Skeletal muscle satellite cell (primary cell): ENCODE measurements at regions not wholly inside any gene's neighbourhood (a gene's known extent, or its start where the extent isn't known, plus 50 kb on each side); places are given as distances from the start of the nearest gene placed in this dataset.

Experiments
- H3K27me3 ChIP-seq: 2 replicates; pipeline ENCODE4 v1.7.0; 2013; ENCODE audit warnings: low read length; ENCODE audit not compliant: control insufficient read depth, insufficient read depth
- H3K36me3 ChIP-seq: 2 replicates; pipeline ENCODE4 v1.7.0; 2013; ENCODE audit warnings: mild to moderate bottlenecking, control low read depth, low read length; ENCODE audit not compliant: insufficient read depth
- H3K4me1 ChIP-seq: 2 replicates; pipeline ENCODE4 v1.7.0; 2013; ENCODE audit warnings: low read length; ENCODE audit not compliant: control insufficient read depth, insufficient read depth
- H3K4me2 ChIP-seq: 2 replicates; pipeline ENCODE4 v1.7.0; 2013; ENCODE audit warnings: mild to moderate bottlenecking, low read length
- H3K4me3 ChIP-seq: 2 replicates; pipeline ENCODE4 v1.7.0; 2013; ENCODE audit warnings: low read length
- H3K9ac ChIP-seq: 2 replicates; pipeline ENCODE4 v1.7.0; 2013; ENCODE audit warnings: mild to moderate bottlenecking, low read depth, low read length, moderate library complexity
- H3K9me3 ChIP-seq: replicated peaks from 2 replicates; pipeline ENCODE4 v1.7.0; 2013; ENCODE audit warnings: mild to moderate bottlenecking, control low read depth, low read length

DNA sequence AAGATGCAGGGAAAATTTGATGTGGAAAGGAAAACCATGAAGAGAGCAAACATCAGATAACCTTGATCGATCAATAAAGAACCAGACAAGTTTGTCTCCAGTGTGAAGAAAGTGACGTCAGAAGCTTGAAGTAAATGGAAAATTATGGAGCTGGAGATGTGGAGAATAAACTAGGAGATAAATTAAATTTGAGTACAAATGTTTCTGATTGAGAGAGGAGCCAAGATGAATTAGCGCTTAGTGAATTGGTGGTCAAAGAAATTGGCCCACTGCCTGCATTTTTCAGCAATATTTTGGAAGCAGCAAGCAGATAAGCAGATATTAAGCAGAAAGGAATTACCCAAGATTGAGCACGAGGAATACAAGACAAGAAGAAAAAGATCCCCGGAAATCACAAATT lies 567.3 kb upstream of the ZNF385D start:
- Histone ChIP-seq H3K9ac (no peak overlapping the region), H3K4me2 (no peak overlapping the region), H3K36me3 (no peaks in the 10 kb centered on the region), H3K9me3 (no peaks in the 10 kb centered on the region), H3K4me1 (no peaks in the 10 kb centered on the region), H3K4me3 (no peak overlapping the region), H3K27me3 (no peaks in the 10 kb centered on the region)

DNA sequence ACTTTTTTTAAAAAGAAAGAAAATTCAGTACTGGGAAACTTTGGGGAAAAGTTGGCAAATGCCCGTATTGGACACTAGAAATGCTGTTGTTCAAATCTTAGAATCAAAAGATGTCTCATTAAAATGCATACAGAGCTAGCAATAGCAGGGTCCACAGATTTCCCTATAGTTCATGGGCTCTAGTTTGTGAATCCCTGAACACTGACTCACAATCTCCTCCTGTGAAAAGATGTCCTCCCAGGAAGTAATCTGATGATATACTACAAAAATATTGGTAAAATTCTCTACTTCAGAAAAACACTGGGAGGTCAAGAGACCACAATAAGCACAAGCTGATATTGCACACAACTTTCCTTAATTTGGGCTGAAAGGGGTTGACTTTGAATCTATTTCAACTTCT lies 568.4 kb upstream of the ZNF385D start:
- Histone ChIP-seq H3K9ac (no peak overlapping the region), H3K36me3 (no peaks in the 10 kb centered on the region), H3K9me3 (no peaks in the 10 kb centered on the region), H3K4me1 (no peaks in the 10 kb centered on the region), H3K4me2 (no peak overlapping the region), H3K4me3 (no peak overlapping the region), H3K27me3 (no peaks in the 10 kb centered on the region)

DNA sequence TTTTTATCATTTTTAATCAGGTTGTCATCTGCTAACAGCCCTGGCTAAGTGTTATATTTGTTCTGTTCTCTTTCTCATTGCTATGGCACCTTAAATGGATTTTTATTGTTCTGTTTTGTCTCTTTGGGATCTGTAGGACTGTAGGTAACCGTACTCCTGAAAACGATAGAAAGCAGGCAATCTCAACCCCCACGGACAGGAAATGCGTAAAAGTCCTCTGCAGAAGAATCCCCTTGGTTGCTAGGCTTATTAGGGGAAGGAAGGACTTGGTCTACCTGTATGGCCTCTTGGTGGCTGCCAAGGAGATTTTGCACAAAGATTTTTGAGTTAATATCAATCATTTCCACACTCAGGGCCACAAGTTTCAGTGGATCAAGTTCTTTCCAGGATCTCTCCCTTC lies 571.9 kb upstream of the ZNF385D start:
- Histone ChIP-seq H3K4me3 (no peak overlapping the region), H3K27me3 (no peaks in the 10 kb centered on the region), H3K36me3 (no peaks in the 10 kb centered on the region), H3K9ac (no peak overlapping the region), H3K4me1 (no peaks in the 10 kb centered on the region), H3K4me2 (no peak overlapping the region), H3K9me3 (no peaks in the 10 kb centered on the region)

DNA sequence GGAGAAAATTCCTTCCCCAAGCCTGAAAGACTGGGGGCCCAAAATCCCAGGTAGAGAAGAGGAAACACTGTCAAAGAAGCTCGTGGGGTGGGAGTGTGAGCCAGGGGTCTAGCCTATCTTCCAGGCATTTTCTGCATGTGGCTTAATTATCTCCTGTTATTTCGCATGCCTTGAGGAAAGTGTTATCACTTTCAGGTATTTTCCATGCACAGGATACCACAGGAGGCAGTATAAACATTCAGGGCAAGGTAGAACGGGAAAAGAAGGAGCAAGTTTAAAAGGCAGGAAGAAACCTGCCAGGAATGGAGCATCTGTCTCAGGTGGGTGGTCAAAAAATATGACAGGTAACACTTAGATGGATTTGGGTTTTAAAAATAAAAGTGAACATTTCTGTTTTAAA lies 575.3 kb upstream of the ZNF385D start:
- Histone ChIP-seq H3K4me2 (no peak overlapping the region), H3K4me3 (no peak overlapping the region), H3K36me3 (no peaks in the 10 kb centered on the region), H3K27me3 (no peaks in the 10 kb centered on the region), H3K4me1 (no peaks in the 10 kb centered on the region), H3K9me3 (no peaks in the 10 kb centered on the region), H3K9ac (no peak overlapping the region)

DNA sequence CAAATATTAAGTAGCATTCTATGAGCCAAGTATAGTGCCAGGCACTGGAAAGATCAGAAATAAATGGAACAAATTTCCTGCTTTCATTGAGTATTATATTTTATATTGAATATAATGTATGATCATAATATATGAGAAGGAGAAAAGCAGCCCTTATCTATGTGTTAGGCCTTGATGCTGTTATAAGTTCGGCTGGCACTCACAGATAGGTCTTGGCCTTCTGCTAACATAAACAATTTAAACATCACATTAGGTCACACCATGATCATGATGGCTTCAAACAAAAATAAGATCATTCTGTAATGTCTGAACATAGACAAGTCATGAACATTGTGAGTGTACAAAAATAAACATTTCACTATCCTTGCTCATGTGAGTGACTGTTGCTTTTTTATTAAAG lies 584.0 kb upstream of the ZNF385D start:
- no peaks in the 10 kb centered on the region for H3K36me3 ChIP-seq
- no peaks in the 10 kb centered on the region for H3K27me3 ChIP-seq
- H3K4me2 ChIP-seq, result no peak overlapping the region
- no peaks in the 10 kb centered on the region for H3K4me1 ChIP-seq
- no peaks in the 10 kb centered on the region for H3K9me3 ChIP-seq
- no peak overlapping the region for H3K4me3 ChIP-seq
- H3K9ac ChIP-seq, result no peak overlapping the region

DNA sequence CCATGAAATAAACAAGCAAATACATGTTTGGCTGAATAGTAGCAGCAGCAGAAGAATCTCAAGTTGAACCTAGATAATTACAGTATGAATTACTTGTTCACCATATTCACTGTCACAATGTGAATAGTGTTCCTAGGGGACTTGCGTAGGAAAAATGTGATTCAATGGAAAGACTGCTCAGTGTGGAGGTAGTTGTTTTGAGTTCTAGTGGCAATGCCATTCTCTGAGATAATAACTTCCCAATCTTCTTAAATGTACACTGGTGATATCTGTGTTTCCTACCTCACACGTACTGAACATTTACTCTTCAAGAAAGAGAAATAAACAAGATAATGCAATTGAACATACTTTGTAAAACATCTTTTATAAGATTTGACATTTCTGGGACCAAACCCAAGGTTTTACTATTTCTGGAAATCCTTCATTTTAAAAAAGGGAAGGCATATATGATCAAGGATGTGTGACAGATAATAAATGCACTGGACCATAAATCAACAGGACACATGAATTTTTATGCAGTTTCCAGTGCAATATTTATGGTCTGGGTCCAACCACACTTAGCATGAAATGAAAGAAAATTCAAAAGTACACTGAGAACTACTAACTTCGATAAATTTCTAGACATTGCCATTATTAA lies 598.3 kb upstream of the ZNF385D start:
- Histone ChIP-seq H3K4me3 (no peak overlapping the region), H3K4me2 (no peak overlapping the region), H3K27me3 (peaks cover 12% of the 10 kb centered on the region), H3K36me3 (no peaks in the 10 kb centered on the region), H3K9me3 (no peaks in the 10 kb centered on the region), H3K9ac (no peak overlapping the region), H3K4me1 (no peaks in the 10 kb centered on the region)

DNA sequence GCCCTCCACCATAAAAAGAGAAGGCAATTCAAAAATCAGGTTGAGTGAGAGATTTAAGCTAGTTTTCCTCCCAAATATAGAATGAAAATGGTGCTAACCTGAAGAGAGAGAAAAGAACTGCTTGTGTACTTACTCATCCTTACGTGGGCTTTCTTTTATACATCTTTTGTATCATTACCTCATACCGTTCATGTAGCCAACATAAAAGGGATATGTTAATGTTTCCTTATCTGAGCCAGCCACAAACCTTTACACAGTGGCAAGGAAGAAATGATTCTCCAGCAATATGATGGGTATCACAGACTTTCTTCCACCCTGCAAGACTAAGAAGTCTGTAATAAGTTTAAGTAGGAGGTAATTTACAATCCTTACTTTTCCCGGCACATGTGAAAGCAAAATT lies 600.8 kb upstream of the ZNF385D start:
- Histone ChIP-seq H3K9me3 (no peaks in the 10 kb centered on the region), H3K4me3 (no peak overlapping the region), H3K4me2 (no peak overlapping the region), H3K27me3 (peaks cover 8% of the 10 kb centered on the region), H3K9ac (no peak overlapping the region), H3K36me3 (no peaks in the 10 kb centered on the region), H3K4me1 (no peaks in the 10 kb centered on the region)

DNA sequence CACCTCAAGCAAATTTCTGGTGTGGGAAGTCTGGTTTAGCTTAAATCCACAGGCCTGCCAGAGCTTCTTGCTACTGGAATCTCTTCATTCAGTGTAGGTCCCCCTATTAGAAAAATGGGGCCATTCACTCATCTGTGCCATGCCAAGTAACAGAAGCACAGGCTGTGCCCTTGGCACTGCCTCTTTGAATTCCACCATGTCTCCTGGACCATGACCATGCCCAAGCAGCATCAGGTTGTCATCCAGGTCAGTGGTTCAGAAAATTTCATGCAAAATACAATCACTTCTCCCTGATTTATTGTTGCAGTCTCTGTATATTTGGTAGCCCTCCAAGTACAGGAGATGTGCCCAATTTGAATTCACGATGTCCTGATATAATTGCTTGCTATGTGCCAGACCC lies 602.1 kb upstream of the ZNF385D start:
- H3K4me1 ChIP-seq, result no peaks in the 10 kb centered on the region
- no peak overlapping the region for H3K4me2 ChIP-seq
- H3K36me3 ChIP-seq, result no peaks in the 10 kb centered on the region
- no peaks in the 10 kb centered on the region for H3K9me3 ChIP-seq
- no peak overlapping the region for H3K9ac ChIP-seq
- H3K27me3 ChIP-seq, result peaks cover 8% of the 10 kb centered on the region
- H3K4me3 ChIP-seq, result no peak overlapping the region

DNA sequence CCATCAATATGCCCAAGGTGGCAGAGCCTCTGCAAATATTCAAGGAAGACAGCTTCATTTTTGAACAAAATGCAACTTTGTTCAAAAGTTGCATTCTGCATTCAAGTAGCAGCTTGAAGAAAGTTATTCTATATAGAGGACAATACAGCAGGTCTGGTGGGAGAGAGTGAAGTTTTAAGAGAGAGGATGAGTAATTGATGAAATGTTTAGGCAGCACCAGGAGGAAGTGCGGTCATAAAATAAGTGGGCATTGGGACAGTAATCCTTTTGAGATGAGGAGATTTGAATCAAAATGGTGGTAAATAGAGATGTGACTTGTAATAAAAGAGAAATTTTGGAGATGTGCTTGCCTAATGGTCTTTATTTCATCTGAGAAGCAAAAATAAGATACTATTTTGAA lies 607.3 kb upstream of the ZNF385D start:
- H3K9ac ChIP-seq, result no peak overlapping the region
- no peaks in the 10 kb centered on the region for H3K9me3 ChIP-seq
- no peaks in the 10 kb centered on the region for H3K4me1 ChIP-seq
- no peak overlapping the region for H3K4me3 ChIP-seq
- no peaks in the 10 kb centered on the region for H3K27me3 ChIP-seq
- H3K4me2 ChIP-seq, result no peak overlapping the region
- H3K36me3 ChIP-seq, result no peaks in the 10 kb centered on the region

DNA sequence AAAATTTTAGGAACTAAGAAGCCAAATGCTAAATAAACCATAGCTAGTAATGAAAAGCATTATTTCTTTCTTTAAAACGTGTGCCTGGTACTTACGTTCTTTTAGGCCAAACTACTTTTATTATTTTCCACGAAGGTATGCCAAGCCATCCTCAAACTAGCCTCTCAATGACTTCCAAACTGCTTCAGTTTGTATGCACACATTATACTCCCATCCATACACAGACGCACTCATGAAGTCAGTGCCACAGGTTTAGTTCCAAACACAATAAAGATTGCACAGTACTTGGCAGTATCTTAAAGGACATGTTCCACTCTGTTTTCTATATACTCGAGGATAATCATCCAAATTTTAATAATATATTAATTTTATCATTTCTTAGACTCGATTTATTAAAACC lies 609.2 kb upstream of the ZNF385D start:
- no peak overlapping the region for H3K4me3 ChIP-seq
- H3K36me3 ChIP-seq, result no peaks in the 10 kb centered on the region
- no peak overlapping the region for H3K9ac ChIP-seq
- H3K4me1 ChIP-seq, result no peaks in the 10 kb centered on the region
- H3K27me3 ChIP-seq, result no peaks in the 10 kb centered on the region
- no peak overlapping the region for H3K4me2 ChIP-seq
- H3K9me3 ChIP-seq, result no peaks in the 10 kb centered on the region

DNA sequence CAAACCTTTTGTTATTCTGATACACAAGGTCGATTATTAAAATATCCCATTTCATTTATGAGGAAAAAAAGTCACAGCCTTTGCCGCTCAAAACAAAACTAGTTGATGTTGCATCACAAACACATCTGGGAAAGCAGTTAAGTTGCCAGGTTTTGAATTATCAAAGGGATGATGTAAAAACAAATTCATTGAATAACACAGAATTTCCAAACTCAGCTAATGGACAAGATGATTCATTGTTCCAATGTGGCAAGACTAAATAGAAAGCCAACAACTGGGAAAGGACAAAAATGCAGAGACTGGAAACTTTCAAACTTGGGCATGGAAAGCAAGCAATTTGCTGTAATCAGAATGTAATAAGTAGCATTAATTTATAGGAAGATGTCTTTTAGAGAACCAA lies 610.0 kb upstream of the ZNF385D start:
- Histone ChIP-seq H3K27me3 (no peaks in the 10 kb centered on the region), H3K4me3 (no peak overlapping the region), H3K4me1 (no peaks in the 10 kb centered on the region), H3K9ac (no peak overlapping the region), H3K4me2 (no peak overlapping the region), H3K36me3 (no peaks in the 10 kb centered on the region), H3K9me3 (no peaks in the 10 kb centered on the region)

DNA sequence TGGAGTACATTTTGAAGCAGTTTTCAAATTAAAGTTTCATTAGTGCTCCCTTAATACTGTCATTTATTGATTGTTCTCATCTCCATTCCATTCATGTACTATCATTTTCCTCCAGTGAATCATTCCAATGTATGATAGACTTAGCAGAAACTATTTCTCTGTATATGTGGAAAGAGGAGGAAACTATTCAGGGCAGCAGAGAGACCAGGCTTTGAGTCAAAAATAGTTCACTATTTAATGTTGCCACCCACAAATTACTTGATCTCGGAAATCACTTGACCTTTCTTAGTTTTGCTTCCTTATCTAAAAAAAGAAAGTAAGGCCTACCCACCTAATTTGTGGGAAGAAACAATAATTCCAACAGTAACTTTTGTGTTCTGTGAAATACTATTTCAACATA lies 610.5 kb upstream of the ZNF385D start:
- H3K4me1 ChIP-seq, result no peaks in the 10 kb centered on the region
- H3K9ac ChIP-seq, result no peak overlapping the region
- no peaks in the 10 kb centered on the region for H3K36me3 ChIP-seq
- no peak overlapping the region for H3K4me3 ChIP-seq
- no peaks in the 10 kb centered on the region for H3K9me3 ChIP-seq
- no peak overlapping the region for H3K4me2 ChIP-seq
- H3K27me3 ChIP-seq, result peaks cover under 1% of the 10 kb centered on the region
